Breast epithelium (tissue), 4 donors: ENCODE measurements at regions not wholly inside any gene's neighbourhood (a gene's known extent, or its start where the extent isn't known, plus 50 kb on each side); places are given as distances from the start of the nearest gene placed in this dataset.

Experiments used
- DNase-seq, 2 donors: peaks; one replicate each; pipeline ENCODE4 v3.0.0-alpha.2; 2019; ENCODE audit warnings: low spot score in 2 of 2
- H3K27ac ChIP-seq, 2 donors: fragments of 200-600 bp; sonication (generic) in 1 of 2; one replicate each; pipeline ENCODE4 v1.5.1; 2016 to 2019; ENCODE audit warnings: mild to moderate bottlenecking in 1 of 2
- H3K27me3 ChIP-seq, 2 donors: fragments of 200-600 bp; sonication (generic) in 1 of 2; one replicate each; pipeline versions ENCODE4 v1.5.1 to v1.6.0; 2017 to 2019; ENCODE audit warnings: control low read depth in 1 of 2, mild to moderate bottlenecking in 1 of 2
- H3K36me3 ChIP-seq: fragments of 200-600 bp; one replicate; pipeline ENCODE4 v1.5.1; 2019
- H3K4me1 ChIP-seq, 2 donors: fragments of 200-600 bp; sonication (generic); one replicate each; pipeline ENCODE4 v1.5.1; 2016 to 2019; ENCODE audit warnings: control low read depth in 1 of 2
- H3K4me3 ChIP-seq, 3 donors: fragments of 200-600 bp; sonication (generic); 1 replicate in 2 of 3; 2 replicates in 1 of 3; pipeline ENCODE4 v1.5.1; 2016 to 2019; ENCODE audit warnings: mild to moderate bottlenecking in 3 of 3, moderate library complexity in 2 of 3
- H3K9me3 ChIP-seq, 2 donors: fragments of 200-600 bp; sonication (generic) in 1 of 2; one replicate each; pipeline ENCODE4 v1.5.1; 2016 to 2019; ENCODE audit warnings: control low read depth in 1 of 2
- CTCF ChIP-seq, 3 donors: fragments of 450-650 bp; IDR thresholded peaks; one replicate each; pipeline ENCODE4 v1.5.1; 2016 to 2017; ENCODE audit warnings: antibody characterized with exemption in 3 of 3, mild to moderate bottlenecking in 3 of 3, moderate library complexity in 3 of 3
- POLR2A ChIP-seq: fragments of 450-650 bp; IDR thresholded peaks from one replicate; pipeline ENCODE4 v1.6.1; 2016; ENCODE audit warnings: antibody characterized with exemption, mild to moderate bottlenecking, moderate library complexity
- POLR2AphosphoS5 ChIP-seq, 3 donors: sonication (generic); formaldehyde crosslinking; IDR thresholded peaks; one replicate each; pipeline ENCODE4 v1.6.1; 2017; ENCODE audit warnings: antibody characterized with exemption in 3 of 3
- intact Hi-C: fragments of 100-400 bp; cut with DNase I; formaldehyde crosslinking; loops from one replicate; pipeline ENCODE4 v1.15.1; 2023; ENCODE audit warnings: low total_unique reads

- TF ChIP-seq POLR2AphosphoS5 (IDR thresholded peaks at IDR 0.05) (no peak), POLR2A (no peak), CTCF (IDR thresholded peaks at IDR 0.05) (no peak)
- no peak for DNase-seq
Observed at GRCh38 chr2:2703172-2703571, 372.1 kb upstream of the MYT1L start.

GRCh38 chr2:2702385-2702784 is 371.3 kb upstream of the MYT1L start:
- no peak for TF ChIP-seq CTCF (IDR thresholded peaks at IDR 0.05)
- no peak for TF ChIP-seq POLR2A
- TF ChIP-seq POLR2AphosphoS5 (IDR thresholded peaks at IDR 0.05): no peak
- intact Hi-C loops: no loop called here

More at GRCh38 chr2:2703172-2703571, 372.1 kb upstream of the MYT1L start:
- Histone ChIP-seq H3K9me3 (no peaks in the 10 kb centered on the region), H3K36me3 (no peaks in the 10 kb centered on the region), H3K4me3 (no peak overlapping the region), H3K27me3 (peaks cover 0 to 14% of the 10 kb centered on the region in 2 donors), H3K4me1 (no peaks in the 10 kb centered on the region), H3K27ac (no peak overlapping the region)
- intact Hi-C loops: no loop called here

GRCh38 chr2:2701813-2702212 is 370.7 kb upstream of the MYT1L start:
- no peak overlapping the region for H3K27ac ChIP-seq
- no peak for TF ChIP-seq POLR2AphosphoS5 (IDR thresholded peaks at IDR 0.05)
- TF ChIP-seq CTCF (IDR thresholded peaks at IDR 0.05): no peak
- TF ChIP-seq POLR2A: no peak
- no peaks in the 10 kb centered on the region for H3K9me3 ChIP-seq
- DNase-seq: no peak
- H3K36me3 ChIP-seq: no peaks in the 10 kb centered on the region
- intact Hi-C loops: no loop called here
- no peaks in the 10 kb centered on the region for H3K4me1 ChIP-seq
- H3K27me3 ChIP-seq: peaks cover 0 to 14% of the 10 kb centered on the region in 2 donors
- H3K4me3 ChIP-seq: no peak overlapping the region

More at GRCh38 chr2:2702385-2702784, 371.3 kb upstream of the MYT1L start:
- Histone ChIP-seq H3K4me3 (no peak overlapping the region), H3K27me3 (peaks cover 0 to 14% of the 10 kb centered on the region in 2 donors), H3K36me3 (no peaks in the 10 kb centered on the region), H3K9me3 (no peaks in the 10 kb centered on the region), H3K4me1 (no peaks in the 10 kb centered on the region), H3K27ac (no peak overlapping the region)
- no peak for DNase-seq

GRCh38 chr2:2701176-2701781 is 370.2 kb upstream of the MYT1L start:
- Histone ChIP-seq H3K9me3 (no peaks in the 10 kb centered on the region), H3K27ac (no peak overlapping the region), H3K4me1 (no peaks in the 10 kb centered on the region), H3K4me3 (no peak overlapping the region), H3K27me3 (peaks cover 0 to 8% of the 10 kb centered on the region in 2 donors), H3K36me3 (no peaks in the 10 kb centered on the region)
- DNase-seq: no peak
- intact Hi-C loops: no loop called here
- TF ChIP-seq POLR2AphosphoS5 (IDR thresholded peaks at IDR 0.05): no peak

GRCh38 chr2:2699121-2699505 is 368.0 kb upstream of the MYT1L start:
- no peaks in the 10 kb centered on the region for H3K36me3 ChIP-seq
- no peaks in the 10 kb centered on the region for H3K4me1 ChIP-seq
- peaks cover 0 to 10% of the 10 kb centered on the region in 2 donors for H3K27me3 ChIP-seq
- intact Hi-C loops: no loop called here
- no peak overlapping the region for H3K4me3 ChIP-seq
- no peak for DNase-seq
- no peaks in the 10 kb centered on the region for H3K9me3 ChIP-seq
- H3K27ac ChIP-seq: no peak overlapping the region
- TF ChIP-seq POLR2AphosphoS5 (IDR thresholded peaks at IDR 0.05): no peak

- no peak overlapping the region for H3K27ac ChIP-seq
- no peak for DNase-seq
- intact Hi-C loops: no loop called here
- H3K27me3 ChIP-seq: peaks cover 0 to 16% of the 10 kb centered on the region in 2 donors
- H3K4me3 ChIP-seq: no peak overlapping the region
- no peaks in the 10 kb centered on the region for H3K9me3 ChIP-seq
- H3K4me1 ChIP-seq: no peaks in the 10 kb centered on the region
- TF ChIP-seq CTCF (IDR thresholded peaks at IDR 0.05) (peak in 1 of 3 donors; percentile 11), POLR2AphosphoS5 (IDR thresholded peaks at IDR 0.05) (no peak)
- no peaks in the 10 kb centered on the region for H3K36me3 ChIP-seq
Observed at GRCh38 chr2:2698182-2699120, 367.4 kb upstream of the MYT1L start.
